GM23338 (cell line): ENCODE measurements at regions not wholly inside any gene's neighbourhood (a gene's known extent, or its start where the extent isn't known, plus 50 kb on each side); places are given as distances from the start of the nearest gene placed in this dataset.

Experiments used
- CREB1 ChIP-seq: fragments of 250-450 bp; sonication (Bioruptor Pico); IDR thresholded peaks from 2 replicates; pipeline ENCODE4 v1.5.0; 2020; ENCODE audit warnings: low read depth, mild to moderate bottlenecking, moderate library complexity
- CTCF ChIP-seq, 2 experiments: fragments of 200-600 bp in 1 of 2; sonication (generic) in 1 of 2; conservative IDR thresholded peaks; 2 replicates each; pipeline versions ENCODE4 v1.5.1 to v1.6.1; 2016 to 2017; ENCODE audit warnings: antibody characterized with exemption in 2 of 2, low read depth in 2 of 2, mild to moderate bottlenecking in 2 of 2, moderate library complexity in 1 of 2
- EZH2 ChIP-seq: fragments of 200-600 bp; sonication (generic); IDR thresholded peaks from one replicate; pipeline ENCODE4 v1.8.0; 2017; ENCODE audit warnings: antibody characterized with exemption, mild to moderate bottlenecking, low read depth; ENCODE audit not compliant: unreplicated experiment
- EZH2phosphoT487 ChIP-seq: fragments of 200-600 bp; sonication (generic); IDR thresholded peaks from one replicate; pipeline ENCODE4 v1.8.1; 2018; ENCODE audit warnings: antibody characterized with exemption; ENCODE audit not compliant: unreplicated experiment
- JUNB ChIP-seq: IDR thresholded peaks from one replicate; pipeline ENCODE4 v1.6.1; 2016; ENCODE audit warnings: antibody characterized with exemption; ENCODE audit not compliant: unreplicated experiment
- POLR2AphosphoS5 ChIP-seq: IDR thresholded peaks from 2 replicates; pipeline ENCODE4 v1.6.1; 2016; ENCODE audit warnings: antibody characterized with exemption, low read depth
- REST ChIP-seq: IDR thresholded peaks from one replicate; pipeline ENCODE4 v1.6.1; 2018; ENCODE audit warnings: antibody characterized with exemption; ENCODE audit not compliant: unreplicated experiment
- STAT1 ChIP-seq: IDR thresholded peaks from one replicate; pipeline ENCODE4 v1.6.1; 2016; ENCODE audit warnings: antibody characterized with exemption; ENCODE audit not compliant: unreplicated experiment
- ZNF114 ChIP-seq: fragments of 250-450 bp; sonication (Bioruptor Pico); IDR thresholded peaks from 2 replicates; pipeline ENCODE4 v1.5.0; 2020; ENCODE audit warnings: mild to moderate bottlenecking, moderate library complexity
- ZNF462 ChIP-seq: fragments of 250-450 bp; sonication (Bioruptor Pico); IDR thresholded peaks from 2 replicates; pipeline ENCODE4 v1.5.0; 2020; ENCODE audit warnings: mild to moderate bottlenecking, moderate library complexity
- TF ChIP-seq, protein P1 (sequence below): IDR thresholded peaks from 2 replicates; pipeline ENCODE4 v1.6.1; 2016; ENCODE audit warnings: antibody characterized with exemption

GRCh38 chr4:154936873-154937272 lies 155.8 kb downstream of the RBM46 start:
- TF ChIP-seq CTCF (conservative IDR thresholded peaks at IDR 0.05; ENCODE audit: low read depth in 2 of 2), result no peak
- TF ChIP-seq ZNF462, result no peak
- TF ChIP-seq EZH2, result no peak
- no peak for TF ChIP-seq CREB1
- TF ChIP-seq POLR2AphosphoS5, result no peak
- TF ChIP-seq STAT1, result no peak
- no peak for TF ChIP-seq REST
- no peak for TF ChIP-seq EZH2phosphoT487
- TF ChIP-seq ZNF114 (CRISPR knock-in tag), result no peak
- TF ChIP-seq JUNB, result no peak
- TF ChIP-seq, protein P1, sequence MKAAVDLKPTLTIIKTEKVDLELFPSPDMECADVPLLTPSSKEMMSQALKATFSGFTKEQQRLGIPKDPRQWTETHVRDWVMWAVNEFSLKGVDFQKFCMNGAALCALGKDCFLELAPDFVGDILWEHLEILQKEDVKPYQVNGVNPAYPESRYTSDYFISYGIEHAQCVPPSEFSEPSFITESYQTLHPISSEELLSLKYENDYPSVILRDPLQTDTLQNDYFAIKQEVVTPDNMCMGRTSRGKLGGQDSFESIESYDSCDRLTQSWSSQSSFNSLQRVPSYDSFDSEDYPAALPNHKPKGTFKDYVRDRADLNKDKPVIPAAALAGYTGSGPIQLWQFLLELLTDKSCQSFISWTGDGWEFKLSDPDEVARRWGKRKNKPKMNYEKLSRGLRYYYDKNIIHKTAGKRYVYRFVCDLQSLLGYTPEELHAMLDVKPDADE, result no peak
